Mesenchymal stem cell (in vitro differentiated cells and primary cell): ENCODE measurements at regions not wholly inside any gene's neighbourhood (a gene's known extent, or its start where the extent isn't known, plus 50 kb on each side); places are given as distances from the start of the nearest gene placed in this dataset.

ENCODE experiments used
- DNase-seq: peaks from one replicate; pipeline ENCODE4 v3.0.0-alpha.2; 2013
- H2AFZ ChIP-seq: one replicate; pipeline ENCODE4 v1.6.1; 2013; ENCODE audit warnings: low read depth, mild to moderate bottlenecking, control low read depth, inconsistent platforms, low read length, moderate library complexity
- H2AK5ac ChIP-seq: 2 replicates; pipeline ENCODE4 v1.6.1; 2013; ENCODE audit warnings: low read length, moderate library complexity, mild to moderate bottlenecking, inconsistent platforms; ENCODE audit not compliant: severe bottlenecking
- H2BK120ac ChIP-seq: one replicate; pipeline ENCODE4 v1.6.1; 2013; ENCODE audit warnings: low read depth, mild to moderate bottlenecking, inconsistent platforms, low read length, moderate library complexity
- H2BK12ac ChIP-seq, 2 experiments: one replicate each; pipeline ENCODE4 v1.6.1; 2013; ENCODE audit warnings: inconsistent platforms in 2 of 2, low read length in 2 of 2, mild to moderate bottlenecking in 2 of 2, moderate library complexity in 2 of 2, control low read depth in 1 of 2
- H2BK15ac ChIP-seq: one replicate; pipeline ENCODE4 v1.6.1; 2013; ENCODE audit warnings: mild to moderate bottlenecking, low read depth, inconsistent platforms; ENCODE audit not compliant: poor library complexity, severe bottlenecking
- H2BK5ac ChIP-seq: 2 replicates; pipeline ENCODE4 v1.6.1; 2013; ENCODE audit warnings: low read depth, mild to moderate bottlenecking, low read length, control low read depth, inconsistent platforms; ENCODE audit not compliant: poor library complexity, severe bottlenecking
- H3K14ac ChIP-seq, 2 experiments: one replicate each; pipeline ENCODE4 v1.6.1; 2013; ENCODE audit warnings: inconsistent platforms in 2 of 2, low read length in 2 of 2, control low read depth in 1 of 2, mild to moderate bottlenecking in 1 of 2, moderate library complexity in 1 of 2
- H3K18ac ChIP-seq, 2 experiments: one replicate each; pipeline ENCODE4 v1.6.1; 2013; ENCODE audit warnings: inconsistent platforms in 2 of 2, low read length in 2 of 2, control low read depth in 1 of 2, low read depth in 1 of 2, mild to moderate bottlenecking in 1 of 2
- H3K23ac ChIP-seq, 2 experiments: one replicate each; pipeline ENCODE4 v1.6.1; 2013; ENCODE audit warnings: inconsistent platforms in 2 of 2, low read length in 2 of 2, mild to moderate bottlenecking in 2 of 2, moderate library complexity in 2 of 2, control low read depth in 1 of 2
- H3K27ac ChIP-seq: 2 replicates; pipeline ENCODE4 v1.5.1; 2013; ENCODE audit warnings: mild to moderate bottlenecking, moderate library complexity, low read length, control low read depth, inconsistent platforms; ENCODE audit not compliant: poor library complexity, severe bottlenecking
- H3K27me3 ChIP-seq, 2 experiments: 2 replicates each; pipeline versions ENCODE4 v1.6.1 to v1.7.0; 2013; ENCODE audit warnings: low read length in 2 of 2, mild to moderate bottlenecking in 2 of 2, moderate library complexity in 2 of 2, control low read depth in 1 of 2, inconsistent platforms in 1 of 2; ENCODE audit not compliant: control insufficient read depth in 1 of 2, insufficient read depth in 1 of 2
- H3K36me3 ChIP-seq, 2 experiments: 2 replicates each; pipeline versions ENCODE4 v1.6.1 to v1.7.0; 2013; ENCODE audit warnings: low read length in 2 of 2, control low read depth in 1 of 2, inconsistent platforms in 1 of 2, low read depth in 1 of 2, mild to moderate bottlenecking in 1 of 2; ENCODE audit not compliant: insufficient read depth in 2 of 2, control insufficient read depth in 1 of 2
- H3K4ac ChIP-seq, 2 experiments: one replicate each; pipeline ENCODE4 v1.6.1; 2013; ENCODE audit warnings: inconsistent platforms in 2 of 2, low read length in 2 of 2, mild to moderate bottlenecking in 2 of 2, moderate library complexity in 2 of 2, control low read depth in 1 of 2, low read depth in 1 of 2
- H3K4me1 ChIP-seq: 2 replicates; pipeline ENCODE4 v1.6.1; 2013; ENCODE audit warnings: low read depth, low read length, control low read depth; ENCODE audit not compliant: control insufficient read depth, insufficient read depth
- H3K4me2 ChIP-seq: 2 replicates; pipeline ENCODE4 v1.6.1; 2013; ENCODE audit warnings: low read length, mild to moderate bottlenecking, inconsistent platforms; ENCODE audit not compliant: poor library complexity, severe bottlenecking
- H3K4me3 ChIP-seq, 2 experiments: 2 replicates each; pipeline versions ENCODE4 v1.5.1 to v1.7.0; 2013; ENCODE audit warnings: low read length in 2 of 2, mild to moderate bottlenecking in 2 of 2, control low read depth in 1 of 2, low read depth in 1 of 2; ENCODE audit not compliant: insufficient read depth in 1 of 2
- H3K79me1 ChIP-seq: replicated peaks from 2 replicates; pipeline ENCODE4 v1.6.1; 2013; ENCODE audit warnings: mild to moderate bottlenecking, control low read depth, low read length, inconsistent platforms; ENCODE audit not compliant: poor library complexity, severe bottlenecking
- H3K9ac ChIP-seq: 2 replicates; pipeline ENCODE4 v1.7.0; 2013; ENCODE audit warnings: mild to moderate bottlenecking, low read length, moderate library complexity
- H3K9me3 ChIP-seq: 2 replicates; pipeline ENCODE4 v1.7.0; 2013; ENCODE audit warnings: mild to moderate bottlenecking, low read length; ENCODE audit not compliant: control insufficient read depth
- H4K8ac ChIP-seq: one replicate; pipeline ENCODE4 v1.6.1; 2013; ENCODE audit warnings: inconsistent platforms, mild to moderate bottlenecking, low read length, moderate library complexity
- H4K91ac ChIP-seq: one replicate; pipeline ENCODE4 v1.6.1; 2013; ENCODE audit warnings: mild to moderate bottlenecking, low read length, inconsistent platforms
- WGBS: methylation state at CpG from one replicate; pipeline ENCODE4 v1.1.7; 2013; ENCODE audit warnings: mixed read lengths; 5-methylcytosine and 5-hydroxymethylcytosine counted together

DNA sequence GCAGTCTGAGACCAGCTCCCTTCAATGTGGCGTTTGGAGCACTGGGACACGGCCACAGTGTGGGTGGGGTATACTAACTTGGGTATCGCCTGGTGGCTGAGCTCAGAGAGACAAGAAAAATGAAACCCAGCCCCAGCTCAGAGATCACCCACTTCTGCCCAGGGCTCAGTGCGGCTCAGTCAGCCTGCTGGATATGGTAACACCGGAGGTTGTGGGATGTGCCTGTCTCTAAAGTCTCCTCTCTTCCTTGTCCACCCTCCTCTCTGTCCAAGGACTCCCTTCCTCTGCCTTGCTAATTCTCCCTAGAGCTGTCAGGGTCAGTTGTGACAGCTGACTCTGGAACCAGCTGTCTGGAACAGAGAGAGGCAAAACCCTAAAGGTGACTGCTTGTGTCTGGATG, 149.1 kb downstream of the PTPN20 start:
- no peak overlapping the region for H3K4me3 ChIP-seq
- no peaks in the 10 kb centered on the region for H3K9me3 ChIP-seq
- WGBS = 85% methylated on average over 5 of the region's 5 CpGs
- H2BK12ac ChIP-seq = no peak overlapping the region
- no peak overlapping the region for H3K4ac ChIP-seq
- H2BK120ac ChIP-seq = no peak overlapping the region
- H2AK5ac ChIP-seq = no peak overlapping the region
- H3K27me3 ChIP-seq = peaks cover 11 to 20% of the 10 kb centered on the region in 2 experiments
- no peak for DNase-seq
- no peak overlapping the region for H2AFZ ChIP-seq
- H2BK15ac ChIP-seq = no peak overlapping the region
- no peaks in the 10 kb centered on the region for H3K36me3 ChIP-seq
- no peak overlapping the region for H3K9ac ChIP-seq
- no peak overlapping the region for H3K4me2 ChIP-seq
- no peak overlapping the region for H3K18ac ChIP-seq
- H4K8ac ChIP-seq = no peak overlapping the region
- H2BK5ac ChIP-seq = no peak overlapping the region
- H3K14ac ChIP-seq = no peak overlapping the region
- no peak overlapping the region for H3K23ac ChIP-seq
- H4K91ac ChIP-seq = no peak overlapping the region
- H3K27ac ChIP-seq = no peak overlapping the region
- H3K4me1 ChIP-seq = no peaks in the 10 kb centered on the region
- H3K79me1 ChIP-seq = no peaks in the 10 kb centered on the region

DNA sequence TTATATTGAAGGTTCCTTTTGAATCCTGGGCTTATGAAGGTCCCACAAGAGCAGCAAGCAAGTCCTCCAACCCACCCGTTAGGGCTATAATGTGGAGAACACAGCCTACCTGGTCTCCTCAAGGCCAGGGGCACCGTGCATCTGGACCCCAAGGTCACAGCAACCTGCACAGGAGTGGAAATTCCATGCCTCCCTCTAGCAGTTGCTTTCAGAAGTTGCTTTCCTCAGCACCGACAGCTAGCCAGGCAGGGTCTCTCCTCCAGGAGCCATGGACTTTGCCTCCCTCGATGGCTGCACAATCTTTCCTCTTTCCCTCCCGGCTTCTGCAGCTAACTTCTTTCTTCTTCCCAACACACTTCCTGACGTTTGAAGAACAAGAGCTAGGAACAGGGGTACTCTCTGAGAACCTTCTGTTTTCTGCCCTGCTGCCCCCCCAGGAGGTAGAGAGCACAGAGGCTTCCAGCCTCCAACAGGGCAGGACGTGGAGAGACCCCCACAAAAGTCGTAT, 149.8 kb downstream of the PTPN20 start:
- no peak overlapping the region for H3K4ac ChIP-seq
- H2BK120ac ChIP-seq = no peak overlapping the region
- H2BK5ac ChIP-seq = no peak overlapping the region
- H2AFZ ChIP-seq = no peak overlapping the region
- H3K9me3 ChIP-seq = no peaks in the 10 kb centered on the region
- no peak overlapping the region for H3K23ac ChIP-seq
- no peak for DNase-seq
- H3K36me3 ChIP-seq = no peaks in the 10 kb centered on the region
- no peak overlapping the region for H2BK12ac ChIP-seq
- H3K4me3 ChIP-seq = no peak overlapping the region
- no peak overlapping the region for H2BK15ac ChIP-seq
- WGBS = 73% methylated on average over 8 of the region's 8 CpGs
- H3K14ac ChIP-seq = no peak overlapping the region
- H3K9ac ChIP-seq = no peak overlapping the region
- no peaks in the 10 kb centered on the region for H3K4me1 ChIP-seq
- no peak overlapping the region for H2AK5ac ChIP-seq
- no peak overlapping the region for H3K4me2 ChIP-seq
- H4K8ac ChIP-seq = no peak overlapping the region
- H3K27ac ChIP-seq = no peak overlapping the region
- no peak overlapping the region for H4K91ac ChIP-seq
- H3K27me3 ChIP-seq = peaks cover 11 to 16% of the 10 kb centered on the region in 2 experiments
- H3K79me1 ChIP-seq = no peaks in the 10 kb centered on the region
- H3K18ac ChIP-seq = no peak overlapping the region

DNA sequence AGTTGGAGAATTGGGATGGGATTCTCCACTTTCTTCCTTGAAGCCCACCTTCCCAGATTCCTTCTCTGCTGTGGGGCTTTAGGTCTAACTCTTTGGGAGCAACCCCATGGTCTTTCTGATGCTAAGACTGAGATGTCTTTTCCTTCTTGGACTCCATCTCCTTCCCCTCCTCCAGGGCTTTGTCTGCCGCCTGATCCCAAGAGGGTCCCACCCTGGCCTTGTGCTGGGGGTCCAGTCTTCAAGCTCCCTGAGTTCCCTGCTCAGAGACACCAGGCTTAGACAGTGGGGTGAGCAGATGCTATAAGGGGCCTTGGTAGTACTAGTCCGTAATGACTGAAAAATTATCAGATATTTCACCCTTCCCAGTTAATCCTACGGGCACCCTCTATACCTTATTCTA, 150.5 kb downstream of the PTPN20 start:
- peaks cover 11 to 13% of the 10 kb centered on the region in 2 experiments for H3K27me3 ChIP-seq
- H3K14ac ChIP-seq = no peak overlapping the region
- H2BK15ac ChIP-seq = no peak overlapping the region
- no peak overlapping the region for H2BK12ac ChIP-seq
- 75% methylated on average over 1 of the region's 3 CpGs for WGBS
- H3K79me1 ChIP-seq = no peaks in the 10 kb centered on the region
- H3K4ac ChIP-seq = no peak overlapping the region
- H3K27ac ChIP-seq = no peak overlapping the region
- no peak overlapping the region for H3K23ac ChIP-seq
- no peak overlapping the region for H4K91ac ChIP-seq
- peak overlapping the region in 1 of 2 experiments; percentile 36 for H3K4me3 ChIP-seq
- no peak overlapping the region for H2BK120ac ChIP-seq
- H3K9me3 ChIP-seq = no peaks in the 10 kb centered on the region
- H3K18ac ChIP-seq = no peak overlapping the region
- no peaks in the 10 kb centered on the region for H3K4me1 ChIP-seq
- no peak overlapping the region for H2AK5ac ChIP-seq
- DNase-seq = no peak
- no peak overlapping the region for H3K9ac ChIP-seq
- H4K8ac ChIP-seq = no peak overlapping the region
- no peak overlapping the region for H3K4me2 ChIP-seq
- H3K36me3 ChIP-seq = no peaks in the 10 kb centered on the region
- H2BK5ac ChIP-seq = no peak overlapping the region
- no peak overlapping the region for H2AFZ ChIP-seq

DNA sequence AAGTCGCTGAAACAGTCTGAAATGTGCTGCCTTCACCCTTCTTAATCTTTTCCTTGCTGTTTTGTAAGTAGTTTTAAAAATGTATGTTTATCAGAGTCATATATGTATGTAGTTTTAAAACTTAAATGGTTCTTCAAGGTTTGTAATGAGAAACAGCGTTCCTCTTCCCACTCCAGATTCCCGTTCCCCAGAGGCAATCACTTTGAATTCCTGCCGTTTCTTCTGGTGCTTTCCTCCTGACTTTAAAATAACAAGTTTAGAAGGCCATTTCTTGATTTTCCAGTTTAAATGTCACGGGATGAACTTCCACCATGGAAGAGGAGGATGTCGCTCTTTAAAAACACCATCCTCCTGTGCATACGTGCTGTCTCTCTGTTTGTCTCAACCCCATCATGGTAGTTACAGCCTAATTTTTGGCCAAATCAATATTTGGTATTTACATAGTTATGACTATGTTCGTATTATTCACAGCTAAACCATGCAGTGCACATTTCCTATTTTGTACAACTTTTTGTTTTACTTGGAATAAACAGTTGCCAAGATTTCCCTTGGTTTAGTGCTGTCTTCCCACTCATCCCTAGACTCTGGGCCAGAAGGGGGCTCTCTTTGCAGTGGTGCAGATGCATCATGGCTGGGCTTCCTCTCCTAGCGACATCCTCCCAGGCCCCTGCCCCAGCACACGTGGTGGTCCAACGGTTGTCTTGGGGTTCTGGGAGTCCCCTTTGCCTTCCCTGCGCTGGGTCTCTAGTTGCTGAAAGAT, 151.4 kb downstream of the PTPN20 start:
- no peak overlapping the region for H3K18ac ChIP-seq

More for the DNA sequence above, 151.4 kb downstream of the PTPN20 start:
- no peak overlapping the region for H2BK120ac ChIP-seq
- H3K14ac ChIP-seq = no peak overlapping the region
- H3K36me3 ChIP-seq = no peaks in the 10 kb centered on the region
- H4K8ac ChIP-seq = no peak overlapping the region
- H3K9ac ChIP-seq = peak overlapping the region; percentile 50
- no peak overlapping the region for H3K23ac ChIP-seq
- no peaks in the 10 kb centered on the region for H3K9me3 ChIP-seq
- no peak overlapping the region for H2AK5ac ChIP-seq
- no peak overlapping the region for H3K4ac ChIP-seq
- H2AFZ ChIP-seq = no peak overlapping the region
- H3K4me2 ChIP-seq = no peak overlapping the region
- 69% methylated on average over 10 of the region's 12 CpGs for WGBS
- no peak overlapping the region for H3K27ac ChIP-seq
- H2BK5ac ChIP-seq = no peak overlapping the region
- DNase-seq = no peak
- H4K91ac ChIP-seq = no peak overlapping the region
- no peak overlapping the region for H2BK15ac ChIP-seq
- H3K79me1 ChIP-seq = no peaks in the 10 kb centered on the region
- peaks cover 11 to 13% of the 10 kb centered on the region in 2 experiments for H3K27me3 ChIP-seq
- H3K4me3 ChIP-seq = peak overlapping the region in 1 of 2 experiments; percentile 36
- no peaks in the 10 kb centered on the region for H3K4me1 ChIP-seq
- no peak overlapping the region for H2BK12ac ChIP-seq
